ENCODE measurements at regions not wholly inside any gene's neighbourhood (a gene's known extent, or its start where the extent isn't known, plus 50 kb on each side); places are given as distances from the start of the nearest gene placed in this dataset.

- no peaks in the 10 kb centered on the region; the same call in 1 of the 2 replicates for H3K9me3 ChIP-seq
- H2AFZ ChIP-seq (ENCODE audit: low read depth): no peak overlapping the region
- H3K9ac ChIP-seq: no peak overlapping the region
- no peaks in the 10 kb centered on the region for H4K20me1 ChIP-seq (ENCODE audit: insufficient read depth)
- H3K4me1 ChIP-seq (ENCODE audit: control insufficient read depth in 1 of 2, insufficient read depth in 2 of 2, low read depth in 1 of 2, low read length in 1 of 2): no peaks in the 10 kb centered on the region
- H3K4me3 ChIP-seq (ENCODE audit: low read depth in 2 of 2, low read length in 1 of 2): no peak overlapping the region
- TF ChIP-seq POLR2AphosphoS5 (IDR thresholded peaks at IDR 0.05; ENCODE audit: low read depth, low read length) (no peak), MEF2A (IDR thresholded peaks at IDR 0.05; ENCODE audit: borderline replicate concordance, low read depth) (no peak), REST (IDR thresholded peaks at IDR 0.05; ENCODE audit: low read depth, low read length) (no peak), MAX (IDR thresholded peaks at IDR 0.05; ENCODE audit: low read depth) (no peak), CTCF (IDR thresholded peaks at IDR 0.05) (no peak), USF2 (IDR thresholded peaks at IDR 0.05; ENCODE audit: borderline replicate concordance, low read depth, low read length) (no peak), TCF12 (IDR thresholded peaks at IDR 0.05) (no peak), RFX5 (IDR thresholded peaks at IDR 0.05; ENCODE audit: low read length) (no peak), EP300 (IDR thresholded peaks at IDR 0.05; ENCODE audit: borderline replicate concordance in 1 of 2, low read depth in 1 of 2, low read length in 1 of 2) (no peak), EZH2phosphoT487 (IDR thresholded peaks at IDR 0.05; ENCODE audit: borderline replicate concordance, low read depth) (no peak)
- POLR2A ChIA-PET: no interaction called here
- WGBS (ENCODE audit: low lambda C conversion rate): 8% methylated on average over 1 of the region's 1 CpG
- H3K79me2 ChIP-seq (ENCODE audit: insufficient read depth): no peaks in the 10 kb centered on the region
- no peak overlapping the region for H3K27ac ChIP-seq (ENCODE audit: low read depth in 2 of 2, low read length in 1 of 2)
- H3K27me3 ChIP-seq (ENCODE audit: insufficient read depth): no peaks in the 10 kb centered on the region
- H3K36me3 ChIP-seq (replicated peaks in 1 of 2; ENCODE audit: control insufficient read depth in 1 of 2, insufficient read depth in 2 of 2, low read length in 1 of 2): no peaks in the 10 kb centered on the region
- DNase-seq: no peak
- no peaks in the 10 kb centered on the region for H3K9me2 ChIP-seq
- no peak overlapping the region for H3K4me2 ChIP-seq
- CTCF ChIA-PET: no interaction called here
- H3F3A ChIP-seq (replicated peaks; ENCODE audit: insufficient read depth): no peaks in the 10 kb centered on the region
Measured at GRCh38 chr21:22314963-22315362, 1316.8 kb downstream of the NCAM2 start.

- ChIA-PET CTCF (interaction anchor here (1.2 kb wide), 1 partner anchor 10 kb away, joined by 3 read pairs; no protein-coding TSS in a partner anchor), POLR2A (no interaction called here)
- Histone ChIP-seq H4K20me1 (ENCODE audit: insufficient read depth) (no peaks in the 10 kb centered on the region), H3K9ac (no peak overlapping the region), H3F3A (replicated peaks; ENCODE audit: insufficient read depth) (no peaks in the 10 kb centered on the region), H2AFZ (ENCODE audit: low read depth) (no peak overlapping the region), H3K36me3 (replicated peaks in 1 of 2; ENCODE audit: control insufficient read depth in 1 of 2, insufficient read depth in 2 of 2, low read length in 1 of 2) (no peaks in the 10 kb centered on the region), H3K4me1 (ENCODE audit: control insufficient read depth in 1 of 2, insufficient read depth in 2 of 2, low read depth in 1 of 2, low read length in 1 of 2) (no peaks in the 10 kb centered on the region), H3K27ac (ENCODE audit: low read depth in 2 of 2, low read length in 1 of 2) (no peak overlapping the region), H3K9me3 (no peaks in the 10 kb centered on the region; the same call in 1 of the 2 replicates), H3K9me2 (no peaks in the 10 kb centered on the region), H3K4me3 (ENCODE audit: low read depth in 2 of 2, low read length in 1 of 2) (no peak overlapping the region), H3K27me3 (ENCODE audit: insufficient read depth) (no peaks in the 10 kb centered on the region), H3K79me2 (ENCODE audit: insufficient read depth) (no peaks in the 10 kb centered on the region), H3K4me2 (no peak overlapping the region)
- TF ChIP-seq MEF2A (IDR thresholded peaks at IDR 0.05; ENCODE audit: borderline replicate concordance, low read depth): no peak
- no peak for TF ChIP-seq FOXM1 (IDR thresholded peaks at IDR 0.05; ENCODE audit: low read depth)
- TF ChIP-seq NRF1 (IDR thresholded peaks at IDR 0.05; ENCODE audit: low read depth, low read length): no peak
- TF ChIP-seq RXRA (IDR thresholded peaks at IDR 0.05; ENCODE audit: borderline replicate concordance, low read depth): no peak
- no peak for TF ChIP-seq MXI1 (IDR thresholded peaks at IDR 0.05; ENCODE audit: low read depth, low read length)
- WGBS (ENCODE audit: low lambda C conversion rate): 25% methylated on average over 1 of the region's 1 CpG
- no peak for DNase-seq
Measured at GRCh38 chr21:22319435-22319834, 1321.2 kb downstream of the NCAM2 start.

All from SK-N-SH (cell line).